ENCODE measurements at regions not wholly inside any gene's neighbourhood (a gene's known extent, or its start where the extent isn't known, plus 50 kb on each side); places are given as distances from the start of the nearest gene placed in this dataset.
"Not testable (repeated sequence)": the region's sequence is repeated elsewhere in the genome, so short reads cannot be mapped to it uniquely, and the experiment has no call there.

DNA sequence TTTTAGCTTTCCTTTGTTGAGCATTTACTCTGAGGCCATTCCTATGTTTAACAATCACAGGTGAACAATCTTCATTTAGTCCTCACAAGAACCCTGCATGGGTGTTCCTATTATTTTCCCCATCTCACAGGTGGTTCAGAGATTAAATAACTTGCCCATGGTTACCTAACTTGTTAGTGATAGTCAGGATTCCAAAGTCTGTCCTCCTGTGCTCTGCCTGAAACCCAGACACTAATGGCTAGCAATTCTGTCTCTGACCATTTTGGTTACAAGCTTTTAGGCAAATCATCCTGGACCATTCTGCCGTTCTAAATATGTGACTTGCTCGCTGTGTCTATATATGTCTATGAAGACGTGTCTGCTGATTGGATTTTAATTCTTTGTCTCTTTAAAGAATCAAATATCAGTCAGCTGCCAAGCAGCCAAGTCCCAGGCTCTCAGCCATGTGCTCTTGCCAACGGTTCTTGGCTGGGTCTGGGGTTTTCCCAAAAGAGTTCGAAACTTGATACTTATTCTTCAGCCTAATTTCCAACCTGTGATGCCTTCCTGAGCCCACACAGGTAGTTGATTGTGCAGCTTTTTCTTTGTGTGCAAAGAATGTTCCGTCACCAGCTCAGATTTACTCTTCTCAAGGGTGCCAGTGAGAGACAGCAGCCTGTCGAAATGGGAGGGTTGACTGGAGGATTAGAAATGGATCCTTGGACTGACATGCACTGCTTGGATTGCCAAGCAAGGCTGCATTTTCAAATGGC lies 121.7 kb downstream of the NREP start:
- DNase-seq (ENCODE audit: low read depth, low spot score), result no peak

DNA sequence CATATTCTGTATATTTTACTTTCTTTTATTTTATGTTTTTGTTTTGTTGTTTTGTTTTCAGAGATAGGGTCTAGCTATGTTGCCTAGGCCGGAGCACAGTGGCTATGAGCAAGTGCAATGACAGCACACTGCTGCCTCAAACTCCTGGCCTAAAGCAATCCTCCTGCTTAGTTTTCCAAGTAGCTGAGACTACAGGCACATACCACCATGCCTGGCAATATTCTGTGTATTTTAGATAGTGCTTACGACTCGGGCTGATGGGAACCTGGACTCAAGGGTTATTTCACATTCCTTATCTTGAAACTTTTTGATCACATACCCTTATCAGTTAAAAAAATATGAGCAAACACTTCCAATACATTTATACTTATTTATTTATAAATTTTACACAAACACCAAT lies 119.0 kb upstream of the STARD4 start:
- no peak for DNase-seq (ENCODE audit: low read depth, low spot score)

DNA sequence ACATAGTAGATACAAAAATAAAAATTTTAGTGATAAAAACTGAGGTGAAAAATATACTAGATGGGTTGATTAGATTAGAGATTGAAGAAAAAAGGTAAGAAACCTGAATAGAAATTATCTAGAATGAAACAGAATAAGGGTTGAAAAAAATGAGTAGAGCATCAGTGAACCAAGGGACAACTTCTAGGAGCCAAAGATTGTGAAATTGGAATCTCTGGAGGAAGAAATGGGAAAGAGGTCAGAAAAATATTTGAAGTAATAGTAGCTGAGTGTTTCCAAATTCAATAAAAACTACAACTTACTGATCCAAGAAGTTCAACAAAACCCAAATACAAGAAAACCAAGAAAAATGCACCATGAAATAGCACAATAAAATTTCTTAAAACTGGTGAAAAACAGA lies 116.6 kb upstream of the STARD4 start:
- no peak for DNase-seq (ENCODE audit: low read depth, low spot score)

DNA sequence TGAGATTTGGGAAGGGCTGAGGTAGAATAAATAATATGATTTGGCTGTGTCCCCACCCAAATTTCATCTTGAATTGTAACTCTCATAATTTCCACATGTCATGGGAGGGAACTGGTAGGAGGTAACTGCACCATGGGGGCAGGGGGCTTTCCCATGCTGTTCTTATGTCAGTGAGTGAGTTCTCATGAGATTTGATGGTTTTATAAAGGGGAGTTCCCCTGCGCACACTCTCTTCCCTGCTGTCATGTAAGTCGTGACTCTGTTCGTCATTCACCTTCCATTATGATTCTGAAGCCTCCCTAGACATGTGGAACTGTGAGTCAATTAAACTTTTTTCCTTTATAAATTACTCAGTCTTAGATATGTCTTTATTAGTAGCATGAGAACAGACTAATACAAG lies 115.5 kb upstream of the STARD4 start:
- no peak for DNase-seq (ENCODE audit: low read depth, low spot score)

DNA sequence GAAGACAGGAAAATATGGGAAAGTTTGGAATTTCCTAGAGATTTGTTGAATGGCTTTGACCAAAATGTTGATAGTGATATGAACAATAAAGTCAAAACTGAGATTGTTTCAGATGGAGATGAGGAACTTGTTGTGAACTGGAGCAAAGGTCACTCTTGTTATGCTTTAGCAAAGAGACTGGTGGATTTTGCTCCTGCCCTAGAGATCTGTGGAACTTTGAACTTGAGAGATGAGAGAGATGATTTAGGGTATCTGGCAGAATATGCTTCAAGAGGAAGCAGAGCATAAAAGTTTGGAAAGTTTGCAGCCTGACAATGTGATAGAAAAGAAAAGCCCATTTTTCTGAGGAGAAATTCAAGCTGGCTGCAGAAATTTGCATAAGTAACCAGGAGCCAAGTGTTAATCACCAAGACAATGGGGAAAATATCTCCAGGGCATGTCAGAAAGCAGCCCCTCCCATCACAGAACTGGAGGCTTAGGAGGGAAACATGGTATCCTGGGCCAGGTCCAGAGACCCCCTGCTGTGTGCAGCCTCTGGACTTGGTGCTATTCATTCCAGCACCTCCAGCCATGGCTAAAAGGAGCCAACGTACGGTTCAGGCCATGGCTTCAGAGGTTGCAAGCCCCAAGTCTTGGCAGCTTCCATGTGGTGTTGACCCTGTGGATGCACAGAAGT lies 114.3 kb upstream of the STARD4 start:
- no peak for DNase-seq (ENCODE audit: low read depth, low spot score)

DNA sequence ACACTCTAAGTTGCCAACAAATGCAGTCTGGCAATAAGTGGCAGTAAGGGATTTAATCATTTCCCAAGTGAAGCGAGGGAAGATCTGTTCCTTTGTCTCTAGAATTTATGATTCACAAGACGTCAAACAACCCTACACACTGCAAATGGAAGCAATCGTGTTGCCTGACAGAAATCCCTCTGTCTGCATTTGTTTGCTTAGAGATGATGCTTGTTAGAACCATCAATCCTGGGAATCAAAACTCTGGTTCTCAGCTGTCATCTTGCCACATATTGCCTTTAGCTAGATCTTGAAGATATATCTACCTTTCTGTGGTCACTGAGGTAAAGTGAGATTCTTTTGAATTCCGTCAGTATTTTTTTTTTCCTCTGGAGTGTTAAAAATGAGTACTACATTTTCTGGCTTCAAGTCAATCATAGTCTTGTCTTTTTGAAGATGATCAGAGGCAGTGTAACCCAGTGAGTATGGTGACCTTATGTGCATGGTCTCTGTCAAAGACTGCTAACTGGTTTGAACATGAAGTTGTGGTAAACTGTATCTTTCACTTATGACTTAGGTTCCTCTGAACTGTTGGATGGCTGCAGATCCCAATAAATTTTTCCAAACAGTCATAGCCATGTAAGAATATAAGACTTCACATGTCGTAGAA lies 106.4 kb upstream of the STARD4 start:
- DNase-seq (ENCODE audit: low read depth, low spot score), result no peak

DNA sequence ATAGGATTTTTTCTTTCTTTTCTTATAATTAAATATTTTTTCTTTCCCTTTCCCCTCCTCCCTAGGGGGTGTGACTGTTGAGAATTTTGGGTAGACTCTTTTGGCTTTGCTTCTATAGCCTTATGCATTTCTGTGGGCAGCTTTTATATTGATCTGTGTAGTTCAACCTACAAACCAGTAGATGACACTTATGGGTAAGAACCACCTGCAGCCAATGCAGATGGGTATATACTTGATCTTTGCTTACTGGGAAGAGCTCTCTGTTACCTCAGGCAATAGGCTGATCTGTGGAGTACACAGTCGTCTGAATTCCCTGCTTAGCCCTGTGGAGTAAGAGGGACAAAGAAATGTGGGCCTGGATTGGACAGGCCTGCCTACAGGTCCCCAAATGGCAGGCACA lies 102.7 kb upstream of the STARD4 start:
- DNase-seq (ENCODE audit: low read depth, low spot score), result no peak

DNA sequence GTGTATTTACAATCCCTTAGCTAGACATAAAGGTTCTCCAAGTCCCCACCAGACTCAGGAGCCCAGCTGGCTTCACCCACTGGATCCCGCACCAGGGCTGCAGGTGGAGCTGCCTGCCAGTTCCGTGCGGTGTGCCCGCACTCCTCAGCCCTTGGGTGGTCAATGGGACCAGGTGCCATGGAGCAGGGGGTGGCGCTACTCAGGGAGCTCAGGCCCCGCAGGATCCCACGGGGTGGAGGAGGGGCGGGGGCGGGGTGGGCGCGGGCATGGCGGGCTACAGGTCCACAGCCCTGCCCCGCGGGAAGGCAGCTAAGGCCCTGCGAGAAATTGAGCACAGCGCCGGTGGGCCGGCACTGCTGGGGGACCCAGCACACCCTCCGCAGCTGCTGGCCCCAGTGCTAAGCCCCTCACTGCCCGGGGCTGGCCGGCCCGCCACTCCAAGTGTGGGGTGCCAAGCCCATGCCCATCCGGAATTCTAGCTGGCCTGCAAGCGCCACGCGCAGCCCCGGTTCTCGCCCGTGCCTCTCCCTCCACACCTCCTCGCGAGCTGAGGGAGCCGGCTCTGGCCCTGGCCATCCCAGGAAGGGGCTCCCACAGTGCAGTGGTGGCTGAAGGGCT lies 99.8 kb upstream of the STARD4 start:
- not testable (repeated sequence) for DNase-seq (ENCODE audit: low read depth, low spot score)

DNA sequence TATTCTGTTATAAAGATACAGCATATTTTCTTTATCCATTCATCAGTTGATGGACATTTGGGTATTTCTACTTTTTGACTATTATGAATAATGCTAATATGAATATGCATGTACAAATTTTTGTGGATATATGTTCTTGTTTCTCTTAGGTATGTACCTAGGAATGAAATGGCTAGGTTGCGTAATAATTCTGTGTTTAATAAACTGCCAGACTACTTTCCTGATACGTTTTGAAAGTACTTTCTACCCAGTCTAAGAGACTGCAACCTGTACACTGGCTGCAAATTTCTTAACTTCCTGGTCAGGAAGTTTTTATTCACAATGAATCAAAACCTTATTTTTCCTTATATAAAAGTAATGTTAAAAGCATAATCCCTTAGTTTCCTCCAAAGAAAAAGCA lies 93.9 kb upstream of the STARD4 start:
- no peak for DNase-seq (ENCODE audit: low read depth, low spot score)

DNA sequence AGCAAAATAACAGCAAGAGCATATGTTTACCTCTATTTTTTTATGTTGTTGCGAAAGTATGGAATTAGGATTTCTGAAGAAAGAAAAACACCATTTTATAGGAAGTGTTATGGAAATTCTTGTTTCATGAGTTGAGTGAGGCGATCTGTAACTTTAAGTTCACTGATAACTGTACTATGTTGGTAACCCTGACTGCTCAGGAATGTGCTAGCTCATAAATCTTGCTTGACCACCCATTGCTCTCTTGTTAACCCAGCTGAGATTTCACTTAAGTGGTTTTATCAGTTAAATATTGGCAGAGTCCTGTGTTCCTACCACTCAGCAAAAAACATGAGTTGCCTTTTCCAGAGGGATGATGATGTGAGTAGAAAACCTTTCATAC lies 91.1 kb upstream of the STARD4 start:
- DNase-seq (ENCODE audit: low read depth, low spot score), result no peak

DNA sequence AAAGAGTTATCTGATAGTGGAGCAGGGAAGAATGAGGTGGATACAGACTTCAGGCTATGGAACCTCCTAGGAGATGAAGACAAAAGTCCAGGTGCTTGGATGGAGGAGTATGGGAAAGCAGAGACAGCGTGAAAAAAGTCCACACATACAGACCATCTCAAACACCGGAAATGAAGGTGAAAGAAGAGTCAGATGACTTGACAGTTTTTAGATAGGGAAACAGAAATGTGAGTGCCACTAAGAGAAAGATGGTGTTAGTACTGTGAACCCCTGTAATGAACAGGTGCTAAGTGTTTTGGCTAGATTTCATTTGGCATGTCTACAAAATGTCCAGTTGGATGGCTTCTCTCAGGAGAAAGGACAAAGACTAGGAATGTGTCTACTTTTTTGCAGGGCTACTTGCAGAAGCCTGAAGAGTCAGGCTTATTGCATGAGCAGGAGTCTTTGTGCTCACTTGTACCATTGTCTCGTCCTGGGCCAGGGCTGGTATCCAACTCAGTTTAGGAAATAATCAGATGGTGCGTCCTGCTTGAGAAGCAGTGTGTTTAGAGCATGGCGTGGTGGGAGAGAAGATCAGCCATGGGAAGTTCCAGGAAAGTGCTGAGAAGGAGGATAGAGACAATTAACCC lies 90.6 kb upstream of the STARD4 start:
- no peak for DNase-seq (ENCODE audit: low read depth, low spot score)

DNA sequence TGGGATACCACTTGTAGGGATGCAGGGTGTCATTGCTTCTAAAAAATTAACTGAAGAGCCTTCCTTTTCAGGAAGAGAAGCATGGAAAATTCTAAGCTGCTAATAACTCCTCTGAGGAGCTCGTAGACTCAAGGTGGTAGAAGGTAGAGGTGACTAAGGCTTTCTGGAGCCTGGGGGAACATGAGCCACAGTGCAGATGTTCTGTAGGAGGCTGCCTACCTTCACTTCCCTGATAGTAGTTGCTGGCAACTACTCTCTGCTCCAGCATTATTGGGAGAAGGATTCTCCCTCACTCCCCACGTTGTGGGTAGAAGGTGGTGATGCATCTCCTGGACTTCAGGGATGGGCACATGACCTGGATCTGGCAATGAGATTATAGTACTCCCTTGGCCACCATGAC lies 86.7 kb upstream of the STARD4 start:
- DNase-seq (ENCODE audit: low read depth, low spot score), result no peak

DNA sequence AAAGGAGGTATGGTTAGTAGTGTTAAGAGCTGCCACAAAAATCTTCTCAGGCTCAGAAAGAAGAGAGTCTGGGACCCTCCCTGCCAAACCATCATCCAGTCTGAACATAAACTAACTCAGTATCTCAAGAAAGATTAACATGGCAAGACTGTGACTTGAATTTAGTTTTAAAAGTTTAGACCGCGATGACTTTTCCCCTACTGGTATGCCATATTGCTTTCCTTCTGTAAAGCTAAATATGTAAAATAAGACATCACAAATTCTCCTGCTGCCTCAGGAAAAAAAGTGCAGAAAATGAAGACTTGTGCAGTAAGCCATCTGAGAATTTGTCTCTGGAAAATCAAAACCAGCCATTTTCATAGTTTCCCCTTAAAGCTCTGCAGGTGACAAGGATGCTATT lies 85.2 kb upstream of the STARD4 start:
- no peak for DNase-seq (ENCODE audit: low read depth, low spot score)

DNA sequence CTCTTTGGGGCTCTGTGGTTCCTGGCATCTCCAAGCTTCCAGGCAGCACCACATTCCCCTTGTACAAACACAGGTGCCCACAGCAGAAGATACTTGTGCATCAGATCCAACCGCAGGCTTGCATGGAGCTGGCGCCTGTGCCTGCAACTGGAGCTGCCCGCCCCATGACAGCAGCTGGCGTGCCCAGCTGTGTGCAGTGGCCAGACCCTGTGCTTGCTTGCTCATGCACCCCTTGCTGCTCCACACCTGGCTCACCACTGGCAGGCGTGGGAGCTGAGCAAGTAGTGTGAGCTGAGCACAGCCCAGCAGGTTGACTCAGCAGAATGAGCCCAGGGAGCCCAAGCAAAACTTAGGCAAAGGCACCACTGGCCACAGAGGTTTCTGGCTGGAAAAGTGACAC lies 84.4 kb upstream of the STARD4 start:
- no peak for DNase-seq (ENCODE audit: low read depth, low spot score)

DNA sequence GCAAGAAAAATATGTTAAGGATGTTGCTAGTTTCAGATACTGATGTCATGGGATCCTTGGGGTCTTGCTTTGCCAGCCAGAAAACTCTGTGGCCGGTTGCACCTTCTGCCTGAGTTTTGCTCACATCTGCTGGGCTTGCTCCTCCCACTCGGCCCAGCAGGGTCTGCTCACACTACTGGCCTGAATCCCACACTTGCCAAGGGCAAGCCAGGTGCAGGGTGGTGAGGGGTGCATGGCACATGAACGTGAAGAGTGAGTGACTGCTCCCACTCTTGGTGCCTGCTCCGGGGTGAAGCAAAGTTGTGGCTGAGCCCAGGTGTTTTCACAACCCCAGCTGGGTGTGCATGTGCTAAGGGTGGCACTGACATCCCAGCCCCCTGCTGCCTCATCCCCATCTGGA lies 83.1 kb upstream of the STARD4 start:
- no peak for DNase-seq (ENCODE audit: low read depth, low spot score)

DNA sequence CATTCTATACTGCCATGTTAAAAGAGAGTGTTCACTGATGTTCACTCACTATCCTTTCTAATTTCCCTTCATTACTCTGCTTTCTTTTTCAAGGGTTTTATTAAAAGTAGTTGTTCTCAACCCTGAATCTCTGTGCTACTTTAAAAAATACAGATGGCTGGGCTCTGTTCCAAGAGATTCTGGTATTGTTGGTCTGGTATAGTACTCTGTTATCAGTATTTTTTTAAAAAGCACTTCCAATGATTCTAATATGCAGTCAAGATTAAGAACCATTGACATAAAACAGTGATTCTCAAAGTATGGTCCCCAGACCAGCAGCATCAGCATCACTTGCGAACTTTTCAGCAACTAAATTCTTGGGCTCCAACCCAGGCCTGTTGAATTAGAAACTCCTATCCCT lies 77.0 kb upstream of the STARD4 start:
- DNase-seq (ENCODE audit: low read depth, low spot score), result no peak

DNA sequence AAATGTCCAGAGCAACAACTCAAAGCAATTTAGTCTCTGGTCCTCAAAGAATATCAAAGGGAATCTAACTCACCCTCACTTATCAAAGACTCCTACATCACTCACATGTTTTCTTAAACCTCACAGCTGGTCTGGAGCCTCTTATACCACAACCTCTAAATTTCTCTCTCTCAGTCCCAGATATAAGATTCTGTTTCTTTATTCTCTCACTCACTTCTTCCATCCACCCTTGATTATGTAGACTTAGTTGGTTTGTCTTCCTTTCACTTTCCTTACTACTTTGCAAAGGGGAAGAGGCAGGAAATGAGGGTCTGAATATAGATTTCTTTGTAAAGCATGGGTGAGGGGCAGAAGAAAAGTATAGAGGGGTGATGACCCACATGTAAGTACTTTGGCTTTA lies 75.4 kb upstream of the STARD4 start:
- DNase-seq (ENCODE audit: low read depth, low spot score), result no peak

DNA sequence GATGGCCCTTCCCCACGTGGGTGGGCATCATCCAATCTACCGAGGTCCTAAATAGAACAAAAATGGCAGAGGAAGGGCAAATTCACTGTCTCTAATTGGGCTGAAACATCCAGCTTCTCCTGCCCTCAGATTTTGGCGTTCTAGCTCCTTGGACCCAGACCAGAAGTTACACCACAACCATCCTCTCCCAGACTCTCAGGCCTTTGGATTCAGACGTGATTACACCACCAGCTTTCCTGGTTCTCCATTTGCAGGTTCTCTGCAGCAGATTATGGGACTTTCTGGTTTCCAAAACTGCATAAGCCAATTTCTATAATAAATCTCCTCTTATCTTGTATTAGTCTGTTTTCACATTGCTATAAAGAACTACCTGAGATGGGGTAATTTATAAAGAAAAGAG lies 73.6 kb upstream of the STARD4 start:
- no peak for DNase-seq (ENCODE audit: low read depth, low spot score)

DNA sequence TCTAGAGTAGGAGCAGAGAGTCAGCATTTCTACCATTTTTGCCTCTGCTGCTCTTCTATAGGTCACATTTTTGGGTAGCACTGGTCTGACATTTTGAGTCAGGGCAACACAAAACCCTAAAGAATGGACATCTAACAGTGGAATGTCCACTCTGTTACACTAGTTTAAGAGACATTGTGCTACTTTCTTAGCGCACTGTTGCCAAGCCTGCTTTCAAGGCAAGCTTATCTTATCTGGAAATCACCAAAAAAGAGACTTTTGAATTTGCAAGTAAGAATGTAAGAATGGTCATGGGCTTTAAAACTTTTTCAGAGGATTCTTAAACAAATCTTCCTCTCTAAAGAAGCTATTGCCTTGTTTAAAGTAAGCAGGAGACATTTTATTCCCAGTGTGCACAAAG lies 73.0 kb upstream of the STARD4 start:
- no peak for DNase-seq (ENCODE audit: low read depth, low spot score)

DNA sequence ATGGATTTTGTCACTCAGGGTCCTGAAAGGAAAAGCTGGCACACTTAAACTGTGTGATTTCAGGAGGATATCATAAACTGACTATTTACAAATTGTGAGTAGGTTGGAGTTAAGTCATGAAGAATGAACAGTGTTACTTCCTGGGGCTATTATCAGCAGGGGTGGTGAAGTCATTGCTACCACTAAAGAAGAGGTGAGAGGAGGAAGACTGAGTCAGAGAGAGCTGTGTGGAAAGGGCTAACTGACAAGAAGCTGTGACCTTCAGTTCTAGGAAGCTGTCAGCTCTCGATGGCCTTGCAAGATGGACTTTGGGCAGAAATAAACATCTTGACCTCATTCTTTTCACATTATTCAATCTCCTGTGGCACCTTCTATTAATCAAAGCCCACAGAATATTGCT lies 72.3 kb upstream of the STARD4 start:
- no peak for DNase-seq (ENCODE audit: low read depth, low spot score)

DNA sequence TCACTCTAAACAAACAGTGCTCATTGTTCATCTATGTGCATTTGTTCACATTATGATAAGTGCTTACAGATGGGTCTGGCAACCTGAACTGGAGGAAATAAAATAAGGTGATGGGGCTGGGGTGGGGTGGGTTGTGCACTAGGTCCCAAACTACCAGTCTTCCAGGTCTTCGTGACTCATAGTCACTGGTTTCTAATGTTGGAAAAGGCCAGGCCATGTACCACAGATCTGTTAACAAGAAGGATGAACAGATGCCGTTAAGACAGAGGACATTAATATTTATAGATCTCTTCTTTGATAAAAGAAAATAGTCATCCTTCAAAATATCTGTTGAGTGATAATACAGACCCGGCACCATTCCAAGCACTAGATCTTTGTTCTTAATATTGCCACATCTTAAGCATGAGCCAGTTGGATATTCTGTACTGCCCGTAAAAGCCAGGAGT lies 71.4 kb upstream of the STARD4 start:
- DNase-seq (ENCODE audit: low read depth, low spot score), result no peak

DNA sequence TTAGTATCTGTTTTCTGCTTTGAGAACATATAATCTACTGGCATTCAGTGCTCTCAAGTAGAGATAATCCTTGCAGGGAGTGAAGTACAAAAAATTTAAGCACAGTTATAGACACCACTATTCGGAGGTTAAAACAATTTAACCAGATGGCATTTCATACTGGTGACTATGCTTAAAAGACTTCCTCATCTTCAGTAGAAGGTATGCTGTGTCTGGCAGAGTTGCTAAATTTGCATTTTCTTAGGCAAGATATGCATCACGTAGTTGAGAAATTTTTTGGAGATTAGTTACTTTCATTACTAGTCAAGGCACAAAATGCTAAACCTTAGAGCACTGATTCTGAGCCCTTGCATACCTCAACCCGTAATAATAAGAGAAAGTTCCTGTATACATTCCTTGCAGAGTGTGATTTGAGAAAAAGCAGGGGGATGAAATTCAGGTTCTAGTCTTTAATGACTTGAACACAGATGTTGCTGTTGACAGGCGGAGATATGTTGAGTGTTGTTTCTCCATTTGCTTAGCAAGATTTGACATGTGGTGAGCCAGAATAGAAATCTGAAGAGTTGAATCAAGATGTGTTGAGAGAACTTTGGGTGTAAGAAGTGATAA lies 70.8 kb upstream of the STARD4 start:
- no peak for DNase-seq (ENCODE audit: low read depth, low spot score)

Data from smooth muscle cell of the brain vasculature (primary cell).